Aorta (tissue), 5 donors: ENCODE measurements at regions not wholly inside any gene's neighbourhood (a gene's known extent, or its start where the extent isn't known, plus 50 kb on each side); places are given as distances from the start of the nearest gene placed in this dataset.

ENCODE experiments used
- ATAC-seq: fragments of 200-7000 bp; cut with Tn5 transposase; one replicate; pipeline ENCODE4 v1.9.1; 2022; ENCODE audit warnings: moderate library complexity; ENCODE audit not compliant: low FRiP score
- DNase-seq, 2 donors: peaks; one replicate each; pipeline ENCODE4 v3.0.0-alpha.2; 2020
- H3K27ac ChIP-seq, 2 donors: one replicate each; pipeline ENCODE4 v1.5.1; 2013; ENCODE audit warnings: low read length in 2 of 2, mild to moderate bottlenecking in 2 of 2, moderate library complexity in 2 of 2, control low read depth in 1 of 2, inconsistent platforms in 1 of 2, low read depth in 1 of 2
- H3K27me3 ChIP-seq, 2 donors: one replicate each; pipeline ENCODE4 v1.6.1; 2013; ENCODE audit warnings: control low read depth in 1 of 2, low read length in 1 of 2, mild to moderate bottlenecking in 1 of 2, moderate library complexity in 1 of 2; ENCODE audit not compliant: insufficient read depth in 2 of 2, control insufficient read depth in 1 of 2
- H3K36me3 ChIP-seq, 2 donors: one replicate each; pipeline ENCODE4 v1.6.1; 2013; ENCODE audit warnings: control low read depth in 1 of 2, low read length in 1 of 2, mild to moderate bottlenecking in 1 of 2; ENCODE audit not compliant: insufficient read depth in 2 of 2, control insufficient read depth in 1 of 2
- H3K4me1 ChIP-seq, 2 donors: one replicate each; pipeline ENCODE4 v1.6.1; 2013; ENCODE audit warnings: low read length in 2 of 2, control low read depth in 1 of 2, mild to moderate bottlenecking in 1 of 2, moderate library complexity in 1 of 2; ENCODE audit not compliant: insufficient read depth in 2 of 2, control insufficient read depth in 1 of 2
- H3K4me3 ChIP-seq, 2 donors: one replicate each; pipeline ENCODE4 v1.5.1; 2013; ENCODE audit warnings: low read length in 2 of 2, control low read depth in 1 of 2, mild to moderate bottlenecking in 1 of 2
- H3K9me3 ChIP-seq: one replicate; pipeline ENCODE4 v1.6.1; 2013; ENCODE audit warnings: mild to moderate bottlenecking, low read length; ENCODE audit not compliant: control insufficient read depth
- WGBS, 2 donors: extraction: QIAGEN DNeasy Blood & Tissue Kit; methylation state at CpG; one replicate each; pipeline ENCODE4 v1.1.7; 2013; 5-methylcytosine and 5-hydroxymethylcytosine counted together
- intact Hi-C, 2 donors: fragments of 100-400 bp; cut with DNase I; formaldehyde crosslinking; loops; one replicate each; pipeline versions ENCODE4 v1.14.2 to v1.15.0; 2022
- donor health status: healthy with polysubstance abuse.
- donor health status: Bipolar disorder and iron deficiency.
- donor health status: DM: no; HTN: no; CAD: no.
- donor health status: DM: no; HTN: no; CAD: no.
- donor health status: DM: yes; HTN: yes; CAD: no.

DNA sequence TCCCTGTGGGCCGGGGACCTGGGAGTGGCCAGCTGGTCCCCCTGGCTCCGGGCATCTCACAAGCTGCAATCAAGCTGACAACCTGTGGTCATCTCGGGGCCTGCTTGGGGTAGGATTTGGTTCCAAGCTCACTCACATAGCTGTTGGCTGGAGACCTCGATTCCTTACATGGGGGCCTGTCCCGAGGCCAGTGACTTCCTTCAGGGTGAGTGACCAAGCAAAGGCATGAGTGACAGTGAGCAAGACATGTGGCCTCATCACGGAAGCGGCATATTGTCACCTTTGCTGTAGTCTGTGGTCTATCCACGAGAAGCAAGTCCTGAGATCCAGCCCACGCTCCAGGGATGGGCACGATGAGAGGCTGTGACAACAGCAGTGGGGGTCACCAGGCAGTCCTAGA, 131.4 kb upstream of the ID2 start:
- H3K27ac ChIP-seq, result no peak overlapping the region
- ATAC-seq (no peak), DNase-seq (peak; percentile 32 to 51)
- H3K4me1 ChIP-seq, result no peaks in the 10 kb centered on the region
- no peaks in the 10 kb centered on the region for H3K36me3 ChIP-seq
- H3K9me3 ChIP-seq, result no peaks in the 10 kb centered on the region
- H3K4me3 ChIP-seq, result no peak overlapping the region
- intact Hi-C loops, result no loop called here
- no peaks in the 10 kb centered on the region for H3K27me3 ChIP-seq
- WGBS, 2 donors, result 90 to 96% methylated on average over 10 of the region's 10 CpGs

DNA sequence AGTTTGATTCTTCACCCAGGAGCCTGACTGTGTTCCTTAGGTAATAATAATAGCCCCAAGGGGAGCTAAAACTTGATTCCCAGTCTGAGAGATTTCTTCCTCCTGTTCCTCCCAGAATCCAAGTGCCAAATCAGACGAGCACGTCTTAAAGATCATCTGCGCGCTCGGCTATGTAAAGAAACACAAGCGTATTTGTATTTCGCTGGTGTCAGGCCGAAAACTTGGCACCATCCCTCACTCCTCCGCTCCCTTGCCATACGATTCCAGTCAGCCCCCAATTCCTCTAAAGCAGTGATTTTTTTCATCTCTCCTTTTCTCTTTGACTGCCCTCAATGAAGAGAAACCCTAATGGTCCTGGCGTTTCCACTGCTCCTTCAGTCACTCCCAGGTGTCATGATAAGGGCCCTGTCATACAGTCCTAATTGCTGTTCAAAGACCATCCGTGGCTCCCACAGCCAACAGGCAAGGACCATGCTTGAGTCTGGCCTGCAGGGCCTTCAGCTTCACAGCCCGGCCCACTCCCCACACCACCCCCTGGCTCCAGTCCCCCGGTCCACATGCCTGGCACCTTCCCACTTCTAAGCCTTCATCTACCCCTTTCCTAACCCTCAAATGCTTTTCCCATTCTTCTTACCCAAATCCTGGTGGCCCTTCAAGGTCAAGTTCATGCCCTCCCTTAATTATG, 130.8 kb upstream of the ID2 start:
- H3K27me3 ChIP-seq, result no peaks in the 10 kb centered on the region
- H3K9me3 ChIP-seq, result no peaks in the 10 kb centered on the region
- ATAC-seq, result no peak
- intact Hi-C loops, result no loop called here
- no peak overlapping the region for H3K27ac ChIP-seq
- no peaks in the 10 kb centered on the region for H3K36me3 ChIP-seq
- H3K4me1 ChIP-seq, result no peaks in the 10 kb centered on the region
- 88 to 89% methylated on average over 14 of the region's 14 CpGs for WGBS, 2 donors
- peak in 1 of 2 donors; percentile 51 for DNase-seq
- H3K4me3 ChIP-seq, result no peak overlapping the region

DNA sequence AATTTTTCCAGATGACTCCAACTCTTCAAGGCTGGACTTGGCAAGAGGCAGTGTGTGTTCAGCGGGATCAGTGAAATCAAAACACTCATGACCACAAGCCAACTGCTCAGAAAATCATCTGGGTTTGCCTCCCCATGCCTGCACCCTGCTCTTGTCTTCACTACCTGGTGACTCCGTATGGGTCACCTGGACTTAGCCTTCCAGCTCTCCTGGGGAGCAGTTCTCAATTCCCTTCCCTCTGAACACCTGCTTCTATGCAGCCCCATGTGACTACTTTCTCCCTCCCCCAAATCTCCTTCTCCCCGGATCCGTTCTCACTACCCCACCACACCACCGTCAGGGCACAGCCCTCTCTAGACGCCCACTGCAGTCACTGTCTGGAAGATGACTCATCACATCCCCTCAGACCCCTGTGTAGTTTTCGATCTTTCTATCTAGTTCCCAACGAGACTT, 130.2 kb upstream of the ID2 start:
- intact Hi-C loops, result no loop called here
- H3K27me3 ChIP-seq, result no peaks in the 10 kb centered on the region
- ATAC-seq, result no peak
- DNase-seq, result peak; percentile 8 to 24
- no peaks in the 10 kb centered on the region for H3K36me3 ChIP-seq
- no peak overlapping the region for H3K4me3 ChIP-seq
- no peaks in the 10 kb centered on the region for H3K4me1 ChIP-seq
- no peaks in the 10 kb centered on the region for H3K9me3 ChIP-seq
- H3K27ac ChIP-seq, result no peak overlapping the region
- 81 to 84% methylated on average over 8 of the region's 8 CpGs for WGBS, 2 donors

- H3K36me3 ChIP-seq, result no peaks in the 10 kb centered on the region
- no peak overlapping the region for H3K27ac ChIP-seq
- H3K4me1 ChIP-seq, result no peaks in the 10 kb centered on the region
- ATAC-seq (no peak), DNase-seq (peak; percentile 25 to 45)
- H3K4me3 ChIP-seq, result no peak overlapping the region
- intact Hi-C loops, result no loop called here
- H3K27me3 ChIP-seq, result no peaks in the 10 kb centered on the region
- WGBS, 2 donors, result 95% methylated on average over 17 of the region's 17 CpGs
- H3K9me3 ChIP-seq, result no peaks in the 10 kb centered on the region
Observed at GRCh38 chr2:8552293-8552801, 129.5 kb upstream of the ID2 start.

GRCh38 chr2:8553643-8554042, 128.2 kb upstream of the ID2 start:
- no peak overlapping the region for H3K4me3 ChIP-seq
- 94 to 95% methylated on average over 4 of the region's 4 CpGs for WGBS, 2 donors
- H3K9me3 ChIP-seq, result peaks cover 2% of the 10 kb centered on the region
- DNase-seq (no peak), ATAC-seq (no peak)
- intact Hi-C loops, result no loop called here
- no peaks in the 10 kb centered on the region for H3K36me3 ChIP-seq
- no peak overlapping the region for H3K27ac ChIP-seq
- no peaks in the 10 kb centered on the region for H3K4me1 ChIP-seq
- H3K27me3 ChIP-seq, result no peaks in the 10 kb centered on the region

DNA sequence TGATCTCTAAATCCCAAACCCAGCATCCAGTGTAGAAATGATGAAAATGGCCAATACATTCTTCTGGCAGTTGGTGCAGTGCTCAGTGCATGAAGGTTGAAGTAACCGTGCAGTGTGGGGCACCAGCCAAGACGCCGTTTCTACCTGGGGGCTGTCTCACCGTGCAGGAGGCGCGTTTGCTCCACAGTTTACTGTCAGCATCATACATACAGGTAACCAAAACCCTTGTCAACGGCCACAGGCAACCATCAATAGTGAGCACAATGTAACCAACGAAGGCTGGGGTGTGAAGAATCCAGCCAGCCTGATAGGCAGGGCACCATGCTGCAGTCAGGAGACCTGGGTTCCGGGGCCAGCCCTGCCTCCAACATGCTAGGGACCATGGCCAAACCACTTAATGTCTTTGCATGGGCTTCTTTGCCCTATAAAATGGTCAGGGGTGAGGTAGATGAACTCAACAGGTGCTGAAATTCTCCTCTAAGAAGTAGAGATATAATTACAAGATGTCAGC, 127.5 kb upstream of the ID2 start:
- DNase-seq (peak in 1 of 2 donors; percentile 56), ATAC-seq (no peak)
- Histone ChIP-seq H3K4me3 (no peak overlapping the region), H3K27ac (no peak overlapping the region), H3K4me1 (no peaks in the 10 kb centered on the region), H3K27me3 (no peaks in the 10 kb centered on the region), H3K9me3 (peaks cover 2% of the 10 kb centered on the region), H3K36me3 (no peaks in the 10 kb centered on the region)
- WGBS, 2 donors, result 96 to 98% methylated on average over 9 of the region's 9 CpGs
- intact Hi-C loops, result no loop called here

DNA sequence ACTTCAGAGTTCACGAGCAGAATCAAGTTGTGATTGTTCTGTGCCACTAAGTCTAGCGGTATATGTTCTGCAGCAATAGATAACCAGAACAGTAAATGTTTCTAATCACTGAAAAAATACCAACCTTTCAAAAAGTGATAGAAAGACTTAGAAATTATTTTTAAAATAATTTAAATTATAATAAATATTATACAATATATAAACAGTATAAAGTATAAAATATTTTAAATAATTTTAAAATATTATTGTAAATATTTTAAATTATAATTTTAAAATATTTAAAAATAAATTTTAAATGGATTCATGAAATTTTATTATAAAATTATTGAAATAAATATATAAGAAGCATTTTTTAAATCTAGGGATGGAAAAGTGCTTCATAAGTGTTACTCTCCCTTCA, 126.3 kb upstream of the ID2 start:
- Histone ChIP-seq H3K27me3 (no peaks in the 10 kb centered on the region), H3K9me3 (peaks cover 2% of the 10 kb centered on the region)
- intact Hi-C loops, result no loop called here

GRCh38 chr2:8558096-8558495, 123.8 kb upstream of the ID2 start:
- WGBS, 2 donors, result 95 to 97% methylated on average over 3 of the region's 3 CpGs
- intact Hi-C loops, result no loop called here
- DNase-seq (peak; percentile 13 to 25), ATAC-seq (no peak)
- H3K27ac ChIP-seq, result no peak overlapping the region
- H3K4me1 ChIP-seq, result no peaks in the 10 kb centered on the region
- H3K4me3 ChIP-seq, result no peak overlapping the region
- H3K27me3 ChIP-seq, result no peaks in the 10 kb centered on the region
- no peaks in the 10 kb centered on the region for H3K36me3 ChIP-seq
- peaks cover 2% of the 10 kb centered on the region for H3K9me3 ChIP-seq

More for the DNA sequence above, 126.3 kb upstream of the ID2 start:
- ATAC-seq, result no peak
- H3K27ac ChIP-seq, result no peak overlapping the region
- no peaks in the 10 kb centered on the region for H3K36me3 ChIP-seq
- H3K4me1 ChIP-seq, result no peaks in the 10 kb centered on the region
- no peak overlapping the region for H3K4me3 ChIP-seq
- DNase-seq, result no peak
- 97 to 98% methylated on average over 2 of the region's 2 CpGs for WGBS, 2 donors

DNA sequence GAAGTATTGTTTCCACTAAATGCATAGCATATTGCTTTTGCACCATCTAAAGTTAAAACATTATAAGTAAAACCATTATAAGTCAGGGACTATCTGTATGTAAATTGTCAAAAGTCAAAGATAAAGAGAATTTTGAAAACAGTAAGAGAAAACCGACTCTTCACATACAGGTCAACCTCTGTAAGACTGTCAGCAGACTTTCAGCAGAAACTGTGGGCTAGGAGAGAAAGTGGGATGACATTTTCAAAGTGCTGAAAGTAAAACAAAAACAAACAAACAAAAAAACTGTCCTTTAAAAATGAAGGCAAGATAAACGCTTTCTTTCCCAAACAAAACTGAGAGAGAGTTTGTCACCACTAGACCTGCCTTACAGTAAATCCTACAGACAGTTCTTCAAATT, 122.9 kb upstream of the ID2 start:
- Histone ChIP-seq H3K4me1 (no peaks in the 10 kb centered on the region), H3K27me3 (no peaks in the 10 kb centered on the region), H3K27ac (no peak overlapping the region), H3K4me3 (no peak overlapping the region), H3K9me3 (peaks cover 2% of the 10 kb centered on the region), H3K36me3 (no peaks in the 10 kb centered on the region)
- ATAC-seq, result no peak
- DNase-seq, result no peak
- intact Hi-C loops, result no loop called here
- WGBS, 2 donors, result 90 to 91% methylated on average over 2 of the region's 2 CpGs
